DND-41 (cell line): ENCODE measurements at regions not wholly inside any gene's neighbourhood (a gene's known extent, or its start where the extent isn't known, plus 50 kb on each side); places are given as distances from the start of the nearest gene placed in this dataset.

ENCODE experiments used
- ATAC-seq: fragments of 200-7000 bp; cut with Tn5 transposase; 3 replicates; pipeline ENCODE4 v1.9.1; 2021; ENCODE audit warnings: low read depth; ENCODE audit not compliant: insufficient read depth
- DNase-seq: peaks from one replicate; pipeline ENCODE4 v3.0.0-alpha.2; 2020
- H2AFZ ChIP-seq: 2 replicates; pipeline ENCODE4 v1.6.0; 2012; ENCODE audit warnings: low read depth, low read length
- H3K27ac ChIP-seq: 2 replicates; pipeline ENCODE4 v1.5.1; 2012; ENCODE audit warnings: low read length, inconsistent platforms
- H3K27me3 ChIP-seq: fragments of 200-600 bp; sonication (generic); 2 replicates; pipeline ENCODE4 v1.6.0; 2012; ENCODE audit warnings: low read length, mild to moderate bottlenecking, inconsistent platforms; ENCODE audit not compliant: insufficient read depth, poor library complexity
- H3K36me3 ChIP-seq: 2 replicates; pipeline ENCODE4 v1.5.1; 2012; ENCODE audit warnings: low read length, inconsistent platforms; ENCODE audit not compliant: insufficient read depth
- H3K4me1 ChIP-seq: 2 replicates; pipeline ENCODE4 v1.5.1; 2012; ENCODE audit warnings: mild to moderate bottlenecking, low read length; ENCODE audit not compliant: insufficient read depth
- H3K4me2 ChIP-seq: 2 replicates; pipeline ENCODE4 v1.6.0; 2012; ENCODE audit warnings: mild to moderate bottlenecking, moderate library complexity, low read length, inconsistent platforms; ENCODE audit not compliant: insufficient read depth
- H3K4me3 ChIP-seq, 2 experiments: fragments of 200-600 bp in 1 of 2; shearing (Covaris generic) in 1 of 2; 2 replicates each; pipeline ENCODE4 v1.5.1; 2012 to 2016; ENCODE audit warnings: inconsistent platforms in 2 of 2, low read length in 2 of 2, mild to moderate bottlenecking in 2 of 2, low read depth in 1 of 2, moderate library complexity in 1 of 2
- H3K79me2 ChIP-seq: 2 replicates; pipeline ENCODE4 v1.6.0; 2012; ENCODE audit warnings: low read length, inconsistent platforms; ENCODE audit not compliant: insufficient read depth
- H3K9ac ChIP-seq: 2 replicates; pipeline ENCODE4 v1.6.0; 2012; ENCODE audit warnings: low read depth, mild to moderate bottlenecking, inconsistent platforms, low read length, moderate library complexity
- H3K9me3 ChIP-seq: 2 replicates; pipeline ENCODE4 v1.5.1; 2012; ENCODE audit warnings: low read length, moderate library complexity, mild to moderate bottlenecking, inconsistent platforms; ENCODE audit not compliant: insufficient read depth, severe bottlenecking
- H4K20me1 ChIP-seq: 2 replicates; pipeline ENCODE4 v1.6.0; 2012; ENCODE audit warnings: low read length; ENCODE audit not compliant: insufficient read depth
- CTCF ChIP-seq: IDR thresholded peaks from 2 replicates; pipeline ENCODE4 v1.5.1; 2012; ENCODE audit warnings: borderline replicate concordance, low read length, moderate library complexity, mild to moderate bottlenecking; ENCODE audit not compliant: poor library complexity, severe bottlenecking; ENCODE audit errors: extremely low read depth
- EZH2 ChIP-seq: IDR thresholded peaks from 3 replicates; pipeline ENCODE4 v1.6.1; 2012; ENCODE audit warnings: borderline replicate concordance, low read depth, mild to moderate bottlenecking, moderate library complexity, low read length, inconsistent platforms; ENCODE audit not compliant: severe bottlenecking

GRCh38 chr15:70354346-70354905 is 256.7 kb upstream of the TLE3 start:
- Histone ChIP-seq H2AFZ (no peak overlapping the region), H3K27me3 (no peaks in the 10 kb centered on the region), H3K4me3 (no peak overlapping the region), H3K27ac (no peak overlapping the region), H3K4me2 (no peak overlapping the region), H3K79me2 (no peaks in the 10 kb centered on the region), H4K20me1 (no peaks in the 10 kb centered on the region), H3K4me1 (no peaks in the 10 kb centered on the region), H3K9me3 (no peaks in the 10 kb centered on the region), H3K36me3 (no peaks in the 10 kb centered on the region), H3K9ac (no peak overlapping the region)
- ATAC-seq (no peak), DNase-seq (no peak)
- TF ChIP-seq EZH2 (no peak), CTCF (no peak)

- Histone ChIP-seq H4K20me1 (no peaks in the 10 kb centered on the region), H3K9me3 (no peaks in the 10 kb centered on the region), H3K79me2 (no peaks in the 10 kb centered on the region), H3K9ac (no peak overlapping the region), H3K4me2 (no peak overlapping the region), H3K27me3 (no peaks in the 10 kb centered on the region), H3K36me3 (no peaks in the 10 kb centered on the region), H3K4me3 (no peak overlapping the region), H2AFZ (no peak overlapping the region), H3K27ac (no peak overlapping the region), H3K4me1 (no peaks in the 10 kb centered on the region)
- ATAC-seq, result no peak
- no peak for TF ChIP-seq EZH2
- TF ChIP-seq CTCF, result no peak
- DNase-seq, result no peak
Measured at GRCh38 chr15:70353606-70354345, 256.1 kb upstream of the TLE3 start.

GRCh38 chr15:70351941-70352774 is 254.4 kb upstream of the TLE3 start:
- H3K4me1 ChIP-seq, result no peaks in the 10 kb centered on the region
- ATAC-seq (no peak), DNase-seq (no peak)
- H3K9me3 ChIP-seq, result no peaks in the 10 kb centered on the region
- TF ChIP-seq CTCF (no peak), EZH2 (no peak)
- H3K36me3 ChIP-seq, result no peaks in the 10 kb centered on the region
- H3K4me3 ChIP-seq, result no peak overlapping the region
- no peaks in the 10 kb centered on the region for H3K27me3 ChIP-seq
- H3K79me2 ChIP-seq, result no peaks in the 10 kb centered on the region
- no peak overlapping the region for H3K9ac ChIP-seq
- no peak overlapping the region for H3K27ac ChIP-seq
- H2AFZ ChIP-seq, result no peak overlapping the region
- no peak overlapping the region for H3K4me2 ChIP-seq
- no peaks in the 10 kb centered on the region for H4K20me1 ChIP-seq
